OCI-LY3 (cell line): ENCODE measurements at regions not wholly inside any gene's neighbourhood (a gene's known extent, or its start where the extent isn't known, plus 50 kb on each side); places are given as distances from the start of the nearest gene placed in this dataset.

ENCODE experiments used
- CTCF ChIP-seq: fragments of 200-600, 300-600 bp; sonication (generic); IDR thresholded peaks from 2 replicates; pipeline ENCODE4 v1.5.1; 2014; ENCODE audit warnings: antibody characterized with exemption, low read length, low read depth
- EZH2phosphoT487 ChIP-seq: fragments of 200-600 bp; shearing (Covaris generic); IDR thresholded peaks from 2 replicates; pipeline ENCODE4 v1.6.1; 2018; ENCODE audit warnings: antibody characterized with exemption, mixed run types, low read depth

GRCh38 chr4:31585503-31585902, 865.3 kb downstream of the PCDH7 start:
- TF ChIP-seq CTCF (no peak), EZH2phosphoT487 (no peak)
